AG10803 (cell line): ENCODE measurements at regions not wholly inside any gene's neighbourhood (a gene's known extent, or its start where the extent isn't known, plus 50 kb on each side); places are given as distances from the start of the nearest gene placed in this dataset.

Source experiments
- DNase-seq: peaks from one replicate; pipeline ENCODE4 v3.0.0; 2010; ENCODE audit warnings: low read depth
- H3K4me3 ChIP-seq: 2 replicates; pipeline ENCODE4 v1.5.1; 2011; ENCODE audit warnings: mild to moderate bottlenecking, low read length, control low read depth
- CTCF ChIP-seq: conservative IDR thresholded peaks from 2 replicates; pipeline ENCODE4 v1.5.1; 2011; ENCODE audit warnings: mild to moderate bottlenecking, low read length, control low read depth, inconsistent platforms

- no peak for TF ChIP-seq CTCF
- DNase-seq: no peak
- H3K4me3 ChIP-seq: no peak overlapping the region
Observed at GRCh38 chr6:66065313-66065712, 358.3 kb upstream of the EYS start.

- DNase-seq: no peak
- no peak for TF ChIP-seq CTCF
- H3K4me3 ChIP-seq: no peak overlapping the region
Observed at GRCh38 chr6:66057034-66057433, 350.0 kb upstream of the EYS start.

- H3K4me3 ChIP-seq: no peak overlapping the region
- no peak for TF ChIP-seq CTCF
Observed at GRCh38 chr6:66054967-66055366, 347.9 kb upstream of the EYS start.

GRCh38 chr6:66051812-66052211 lies 344.8 kb upstream of the EYS start:
- no peak for DNase-seq
- no peak overlapping the region for H3K4me3 ChIP-seq
- TF ChIP-seq CTCF: no peak

More at GRCh38 chr6:66054967-66055366, 347.9 kb upstream of the EYS start:
- DNase-seq: no peak

- H3K4me3 ChIP-seq: no peak overlapping the region
- TF ChIP-seq CTCF: no peak
- no peak for DNase-seq
Observed at GRCh38 chr6:66048684-66049474, 341.9 kb upstream of the EYS start.

GRCh38 chr6:66032626-66033025 lies 325.6 kb upstream of the EYS start:
- H3K4me3 ChIP-seq: no peak overlapping the region
- no peak for DNase-seq
- no peak for TF ChIP-seq CTCF

- no peak for TF ChIP-seq CTCF
- no peak overlapping the region for H3K4me3 ChIP-seq
- DNase-seq: no peak
Observed at GRCh38 chr6:66029391-66029790, 322.4 kb upstream of the EYS start.
